HG03280 (cell line): ENCODE measurements at regions not wholly inside any gene's neighbourhood (a gene's known extent, or its start where the extent isn't known, plus 50 kb on each side); places are given as distances from the start of the nearest gene placed in this dataset.

Experiments used
- ATAC-seq: cut with Tn5 transposase; IDR thresholded peaks from one replicate; pipeline ENCODE4 v1.9.1; 2021; ENCODE audit warnings: mild to moderate bottlenecking, moderate library complexity; ENCODE audit not compliant: unreplicated experiment

DNA sequence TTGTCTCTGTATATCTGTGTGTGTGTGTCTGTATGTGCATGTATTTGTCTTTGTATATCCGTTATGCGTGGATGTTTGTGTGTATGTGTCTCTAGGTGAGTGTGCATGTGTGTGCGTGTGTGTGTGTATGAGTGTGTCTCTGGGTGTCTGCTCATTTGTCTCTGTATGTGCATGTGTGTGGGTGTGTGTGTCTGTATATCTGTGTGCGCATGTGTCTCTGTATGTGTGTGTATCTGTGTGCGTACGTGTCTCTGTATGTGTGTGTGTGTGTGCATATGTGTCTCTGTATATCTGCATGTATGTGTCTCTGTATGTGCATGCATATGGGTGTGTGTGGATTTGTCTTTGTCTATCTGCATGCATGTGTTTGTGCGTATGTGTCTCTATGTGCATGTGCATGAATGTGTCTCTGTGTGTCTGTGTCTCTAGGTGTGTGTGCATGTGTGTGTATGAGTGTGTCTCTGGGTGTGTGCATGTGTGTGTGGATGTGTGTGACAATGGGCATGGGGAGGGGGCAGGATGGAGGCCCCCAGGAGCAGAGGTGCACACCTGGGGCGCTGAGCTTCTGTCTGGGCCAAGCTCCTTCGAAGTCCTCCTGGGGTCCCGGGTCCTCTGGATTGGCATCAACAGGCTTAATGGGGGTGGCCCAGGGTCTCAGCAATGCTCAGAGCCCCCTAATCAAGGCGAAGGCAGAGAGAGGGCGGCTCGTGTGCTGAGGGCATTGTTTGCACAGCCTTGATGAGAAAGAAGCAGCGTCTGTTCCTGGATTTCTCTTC, 373.4 kb upstream of the IRX4 start:
- no peak for ATAC-seq

DNA sequence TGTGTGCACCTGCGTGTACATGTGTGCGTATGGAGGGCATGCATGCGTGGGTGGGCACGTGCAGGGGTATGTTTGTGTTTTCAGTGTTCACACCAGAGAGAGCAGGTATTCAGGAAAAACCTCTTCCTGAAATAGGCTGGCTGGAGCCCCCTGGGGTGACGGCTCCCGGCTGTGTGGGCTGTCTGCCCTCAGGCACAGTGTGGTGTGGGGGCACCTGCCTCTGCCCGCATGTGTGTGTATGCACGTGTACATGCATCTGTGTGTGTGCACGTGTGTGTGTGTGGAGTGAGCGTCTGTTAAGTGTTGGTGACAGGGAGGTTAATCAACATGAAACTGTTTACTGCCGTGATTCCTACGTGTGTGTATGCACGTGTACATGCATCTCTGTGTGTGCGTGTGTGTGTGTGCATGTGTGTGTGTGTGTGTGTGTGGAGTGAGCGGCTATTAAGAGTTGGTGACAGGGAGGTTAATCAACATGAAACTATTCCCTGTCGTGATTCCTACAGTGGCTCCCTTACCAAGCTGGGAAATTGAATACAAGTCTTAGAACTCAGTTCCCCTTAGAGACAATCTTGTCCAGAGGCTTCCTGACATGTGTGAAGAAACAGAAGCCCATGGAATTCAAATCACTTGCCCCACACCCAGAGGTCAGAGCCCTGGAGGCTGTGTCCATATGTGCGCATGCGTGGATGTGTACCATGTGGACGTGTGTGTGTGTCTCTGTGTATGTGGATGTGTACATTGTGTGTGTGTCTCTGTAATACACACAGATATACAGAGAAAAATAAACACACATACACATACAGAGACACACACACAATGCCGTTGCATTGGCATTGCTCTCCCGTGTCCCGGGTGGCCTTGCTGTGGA, 372.4 kb upstream of the IRX4 start:
- no peak for ATAC-seq

DNA sequence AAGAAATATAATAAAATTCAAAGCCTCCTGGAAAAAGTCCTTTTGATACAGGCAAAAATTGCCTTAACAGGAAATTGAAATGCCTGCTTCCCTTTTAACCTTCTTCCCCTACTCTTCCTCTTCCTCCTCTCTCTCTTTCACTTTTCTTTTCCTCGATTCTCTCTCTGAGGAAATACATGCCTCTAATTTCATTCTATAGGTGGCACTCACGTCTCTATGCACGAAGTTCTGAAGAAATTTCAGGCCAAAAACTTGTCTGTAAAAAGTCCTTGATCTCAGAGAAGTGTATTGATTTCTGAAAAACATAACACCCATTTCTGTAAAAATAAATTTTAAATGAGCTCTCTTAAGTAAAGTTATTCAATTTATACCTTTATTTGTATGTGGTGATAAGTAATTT, 371.7 kb upstream of the IRX4 start:
- no peak for ATAC-seq

DNA sequence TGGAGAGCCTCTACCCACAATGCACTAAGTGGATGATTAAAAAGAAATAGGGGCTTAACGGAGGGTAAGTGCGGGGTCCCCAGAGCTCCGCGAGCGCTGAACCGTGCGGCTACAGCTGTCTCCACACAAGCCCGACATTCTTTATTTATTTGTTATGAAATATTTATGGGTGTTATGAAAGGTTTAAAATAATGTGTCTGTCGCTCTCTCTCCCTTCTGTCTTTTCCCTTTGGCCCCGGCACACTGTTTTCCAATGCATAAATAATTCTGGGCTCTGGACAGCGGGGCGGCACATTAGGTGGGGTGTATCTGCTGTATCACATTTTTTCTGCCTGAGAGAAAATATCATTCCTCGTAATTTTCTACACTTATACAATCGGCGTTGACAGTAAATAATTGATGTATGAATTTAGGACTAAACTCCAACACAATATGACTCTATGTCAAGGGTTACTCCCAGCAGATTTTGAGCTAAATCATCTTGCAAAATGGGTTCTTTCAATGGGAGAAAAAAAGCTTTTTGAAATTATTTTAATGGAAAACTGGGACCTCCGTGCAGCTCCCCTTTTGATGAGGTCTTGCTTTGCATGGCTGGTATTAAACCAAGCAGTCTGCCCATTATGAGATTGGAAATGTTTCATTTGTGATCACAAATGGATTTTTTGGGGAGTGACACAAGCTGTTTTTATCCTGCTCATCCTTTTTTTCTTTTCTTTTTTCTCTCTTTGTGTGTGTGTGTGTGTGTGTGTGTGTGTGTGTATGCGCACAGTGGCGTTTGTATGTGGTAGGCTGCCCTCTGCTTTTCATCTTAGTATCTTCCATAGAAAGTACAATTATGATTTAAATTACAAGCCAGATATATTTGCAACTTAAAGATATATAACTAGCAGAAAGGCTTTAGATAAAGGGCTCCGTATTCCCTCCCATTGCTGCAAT, 370.6 kb upstream of the IRX4 start:
- no peak for ATAC-seq

DNA sequence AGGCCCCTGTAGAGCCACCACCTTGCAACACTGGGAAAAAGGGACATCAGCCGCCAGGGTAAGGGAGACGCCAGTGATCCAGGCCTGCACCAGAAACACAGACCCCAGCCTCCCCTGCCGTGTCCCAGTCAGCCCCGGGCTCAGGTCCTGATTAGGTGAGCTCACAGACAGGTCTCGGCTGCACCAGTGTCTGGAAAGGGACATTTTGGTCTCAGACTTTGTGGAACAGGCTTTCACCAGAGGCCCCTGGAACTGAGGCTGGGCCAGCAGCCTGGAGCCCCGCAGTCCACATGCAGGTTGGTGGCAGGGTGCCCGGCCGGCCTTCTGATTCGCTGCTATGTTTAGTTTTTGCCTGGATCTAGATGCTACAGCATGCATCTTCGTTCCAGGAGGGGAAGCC, 369.0 kb upstream of the IRX4 start:
- ATAC-seq: no peak

DNA sequence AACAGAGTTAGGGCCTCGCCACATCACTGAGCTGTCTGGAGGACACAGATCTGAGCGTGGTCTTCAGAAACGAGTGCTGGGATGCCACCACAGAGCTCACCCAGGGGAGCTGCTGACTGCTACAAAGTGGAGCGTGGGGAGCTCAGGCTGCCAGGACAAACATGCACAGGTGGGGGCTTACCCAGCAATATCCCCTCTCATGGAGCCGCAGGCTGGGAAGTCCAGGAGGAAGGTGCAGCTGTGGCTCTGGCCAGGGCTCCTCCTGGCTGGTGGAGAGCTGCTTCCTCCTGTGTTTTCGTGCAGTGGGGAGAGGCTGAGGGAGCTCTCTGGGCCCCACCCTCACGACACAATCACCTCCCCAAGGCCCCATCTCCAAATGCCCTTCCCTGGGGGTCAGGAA, 368.6 kb upstream of the IRX4 start:
- no peak for ATAC-seq

DNA sequence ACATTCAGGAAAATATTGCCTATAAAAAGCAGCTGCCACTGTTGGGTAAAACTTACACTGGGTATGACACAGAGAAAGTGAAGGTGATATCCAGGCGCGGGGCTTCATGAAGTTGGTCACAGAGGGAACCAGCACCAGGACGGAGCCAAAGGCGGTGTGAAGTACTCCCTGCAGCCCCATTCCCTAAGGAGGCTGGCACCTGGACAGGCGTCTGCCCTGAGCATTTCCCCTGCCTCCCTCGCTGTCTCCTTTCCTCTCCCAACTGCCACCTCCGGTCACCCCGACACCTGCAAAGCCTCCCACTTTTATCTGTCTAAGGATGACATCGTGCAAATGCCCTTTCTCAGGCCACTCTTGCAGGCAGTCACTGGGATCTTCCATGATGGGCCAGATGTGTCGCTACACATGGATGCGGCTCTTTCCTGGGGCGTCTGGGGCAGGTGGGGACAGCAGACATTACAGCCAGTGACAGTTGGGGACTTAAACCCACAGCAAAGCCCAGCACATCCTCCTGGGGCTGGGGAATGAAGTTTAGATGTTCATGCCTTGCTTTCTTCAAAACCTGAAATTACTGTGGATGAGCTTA, 367.7 kb upstream of the IRX4 start:
- ATAC-seq: no peak

DNA sequence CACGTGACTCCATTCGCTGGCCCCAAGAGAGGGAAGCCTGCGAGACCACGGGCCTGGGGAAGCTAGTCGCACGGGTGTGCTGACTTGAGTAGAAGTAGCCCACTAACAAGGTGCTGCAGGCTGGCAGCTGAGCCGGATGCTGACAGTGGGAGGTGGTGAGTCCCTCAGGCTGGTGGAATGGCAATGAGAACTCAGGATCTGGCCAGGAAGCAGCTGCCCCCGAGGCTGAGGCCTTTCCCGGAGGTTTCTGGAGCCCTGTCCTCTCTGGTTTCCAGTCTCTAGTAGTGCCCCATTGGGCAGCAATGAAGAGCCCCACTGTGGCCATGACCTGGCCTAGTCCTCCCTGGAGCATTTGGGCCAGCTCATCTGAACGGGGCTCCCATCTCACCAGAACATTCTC, 366.7 kb upstream of the IRX4 start:
- no peak for ATAC-seq

DNA sequence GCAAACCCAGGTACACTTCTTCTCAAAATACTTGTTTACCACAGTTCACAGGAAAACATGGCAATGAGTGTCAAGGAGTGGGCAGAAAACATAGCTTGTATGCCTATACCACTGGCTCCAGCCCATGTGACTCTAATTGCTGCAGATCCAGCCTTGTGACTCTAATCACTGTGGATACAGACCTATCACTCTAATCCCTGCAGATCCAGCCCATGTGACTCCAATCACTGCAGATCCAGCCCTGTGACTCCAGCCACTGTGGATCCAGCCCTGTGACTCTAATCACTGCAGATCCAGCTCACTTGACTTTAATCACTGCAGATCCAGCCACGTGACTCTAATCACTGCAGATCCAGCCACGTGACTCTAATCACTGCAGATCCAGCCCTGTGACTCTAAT, 366.3 kb upstream of the IRX4 start:
- ATAC-seq: no peak

DNA sequence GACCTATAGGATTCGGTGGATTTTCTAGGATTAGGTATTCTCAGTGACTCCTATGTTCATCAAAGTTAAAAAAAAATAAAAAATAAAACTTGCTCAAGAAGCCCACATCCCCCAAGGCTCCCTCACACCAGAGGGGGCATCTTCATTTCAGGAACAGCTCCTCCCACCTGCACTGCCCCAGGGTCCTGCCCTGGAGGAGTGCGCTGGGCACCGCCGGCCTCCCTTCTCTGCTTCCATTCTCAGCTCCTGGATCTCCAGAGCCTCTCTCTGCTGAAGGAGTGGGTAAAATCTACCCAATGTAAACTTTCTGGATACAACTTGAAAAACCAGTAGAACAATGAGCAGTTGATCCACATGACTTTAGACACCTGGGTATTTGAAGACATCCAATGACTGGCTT, 359.8 kb upstream of the IRX4 start:
- ATAC-seq: no peak

DNA sequence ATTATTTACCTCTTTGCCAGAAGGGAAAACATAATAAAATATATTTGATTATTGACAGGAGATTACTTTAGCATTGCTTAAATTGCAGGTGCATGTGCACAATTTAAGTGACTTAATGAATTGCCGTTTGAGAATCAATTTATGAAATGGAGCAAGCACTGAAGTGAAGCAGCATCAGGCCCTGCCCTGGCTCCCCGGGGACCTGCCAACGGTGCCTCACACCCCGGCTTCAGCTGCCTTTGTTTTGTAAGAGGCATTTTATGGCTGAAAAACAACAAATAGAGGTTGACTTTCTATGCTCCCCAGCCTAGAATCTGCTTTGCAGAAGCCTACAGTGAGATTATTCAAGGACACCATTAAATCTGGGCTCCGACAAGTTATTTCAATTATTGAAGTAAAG, 359.1 kb upstream of the IRX4 start:
- no peak for ATAC-seq

DNA sequence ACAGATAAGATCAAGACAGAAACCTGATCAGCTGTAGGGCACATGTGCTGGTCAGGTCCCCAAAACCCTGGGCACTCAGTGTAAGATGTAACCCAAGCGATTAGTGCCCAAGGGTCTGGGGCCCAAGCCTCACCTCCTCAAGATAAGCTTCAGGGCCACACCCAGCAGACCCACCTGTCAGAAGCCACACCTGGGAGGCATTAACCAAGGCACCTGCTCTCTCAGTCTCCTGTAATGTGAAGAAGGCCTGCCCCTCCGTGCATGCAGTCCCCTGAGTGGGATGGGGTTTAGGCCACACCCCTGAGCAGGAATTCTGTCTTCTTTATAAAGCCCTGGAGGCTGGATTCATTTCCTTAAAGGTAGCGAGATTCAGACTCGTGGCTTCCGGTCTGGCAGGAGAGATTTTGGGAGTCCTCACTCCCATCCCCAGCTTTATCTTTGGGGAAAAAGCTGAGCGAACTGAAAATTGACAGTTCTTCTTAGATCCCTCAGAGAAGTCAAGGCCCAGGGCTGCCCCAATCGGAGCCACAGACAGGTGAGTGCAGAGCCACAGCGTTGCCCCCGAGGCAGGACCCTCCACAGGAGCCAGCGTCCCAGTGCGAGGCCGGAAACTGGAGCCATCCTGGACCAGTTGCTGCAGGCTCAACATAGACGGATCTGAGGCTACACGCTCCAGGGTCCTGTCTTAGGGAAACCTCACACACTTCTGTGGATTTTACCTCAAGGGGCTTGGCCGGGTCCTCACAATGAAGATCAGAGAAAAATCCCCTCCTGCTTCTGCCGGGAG, 357.6 kb upstream of the IRX4 start:
- ATAC-seq: no peak

DNA sequence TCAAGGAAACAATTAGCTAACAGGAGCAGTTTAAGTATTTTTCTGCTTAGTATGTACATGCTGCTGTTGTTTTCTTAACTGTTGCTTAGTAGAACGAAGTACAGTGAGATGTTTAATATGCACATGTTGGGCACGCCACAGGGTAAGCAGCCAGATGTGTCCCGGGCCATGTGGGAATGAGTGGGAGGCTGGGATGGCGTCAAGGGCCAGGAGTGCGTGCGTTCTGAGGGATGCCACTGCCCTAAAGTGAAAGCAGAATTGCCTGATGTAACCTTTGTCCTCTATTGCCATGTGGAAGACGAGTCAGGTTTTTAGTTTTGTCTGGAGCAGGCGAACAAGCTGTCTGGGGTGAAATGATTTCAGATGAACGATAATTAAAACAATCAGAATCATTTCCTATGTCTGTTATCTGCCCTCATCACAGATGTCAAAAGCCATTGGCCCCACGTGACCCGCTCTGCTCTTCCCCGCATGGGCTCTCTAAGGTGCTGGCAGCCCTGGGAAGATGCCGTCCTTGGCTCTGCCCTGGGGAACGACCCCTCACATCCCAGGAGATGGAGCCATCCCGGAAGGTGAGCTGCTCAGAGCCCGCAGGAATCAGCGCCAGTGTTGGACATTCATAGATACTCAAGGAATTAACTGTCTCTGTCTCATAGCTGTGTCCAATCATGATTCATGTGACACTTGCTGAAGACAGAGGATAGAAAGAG, 356.6 kb upstream of the IRX4 start:
- ATAC-seq: no peak

DNA sequence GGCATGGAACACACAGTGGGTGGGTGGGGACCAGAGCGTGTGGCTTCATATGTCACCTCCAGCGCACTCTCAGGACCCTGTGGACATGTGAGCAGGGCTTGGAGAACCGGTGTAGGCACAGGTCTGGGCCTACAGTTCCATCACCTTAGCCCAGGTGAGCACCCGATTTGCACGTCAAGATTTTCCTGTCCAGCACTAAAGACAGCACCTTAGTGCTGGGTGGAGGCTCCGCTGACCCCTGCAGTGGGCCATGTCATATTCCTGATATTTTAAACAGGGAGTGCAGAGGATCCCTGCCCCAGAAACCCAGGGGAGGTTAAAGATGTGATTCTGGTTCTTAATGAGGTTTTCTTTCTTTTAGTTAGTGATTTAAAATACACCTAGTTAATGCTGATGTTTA, 356.0 kb upstream of the IRX4 start:
- ATAC-seq: no peak

DNA sequence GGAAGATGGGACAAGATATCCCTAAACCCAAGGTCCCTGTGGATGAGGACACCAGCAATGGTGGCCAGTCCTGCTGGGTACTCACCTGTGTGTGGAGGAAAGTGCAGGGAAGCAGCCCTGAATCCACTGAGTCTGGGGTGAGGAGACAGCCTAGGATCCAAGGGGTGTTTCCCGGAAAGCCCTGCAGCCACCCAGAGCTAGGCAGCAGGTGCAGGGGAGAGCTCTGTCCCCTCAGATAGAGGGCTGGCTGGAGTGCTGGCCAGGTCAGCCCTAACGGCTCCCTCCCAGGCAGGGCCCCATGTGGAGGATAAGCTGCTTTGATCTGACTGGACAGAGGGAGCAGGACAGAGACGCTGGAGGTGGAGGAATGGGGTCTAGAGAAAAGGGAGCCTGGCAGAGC, 344.7 kb upstream of the IRX4 start:
- ATAC-seq: no peak

DNA sequence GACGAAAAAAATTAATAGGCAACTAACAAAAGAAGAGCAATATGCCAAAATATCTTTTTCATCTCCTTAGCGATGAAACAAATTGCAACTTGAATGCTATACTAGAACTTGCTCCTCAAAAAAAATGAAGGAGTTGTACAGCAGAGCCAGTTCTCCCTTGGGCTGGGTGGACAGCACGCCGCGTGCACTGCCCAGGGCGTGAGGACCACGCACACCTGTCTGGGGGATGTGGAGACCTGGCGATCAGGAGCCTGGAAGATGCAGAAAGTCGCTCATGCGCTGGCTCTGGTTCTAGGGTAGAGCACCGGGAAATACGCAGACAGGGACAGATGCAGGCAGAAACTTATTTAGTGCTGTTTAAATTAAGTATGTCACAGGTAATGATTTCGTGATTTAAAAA, 342.0 kb upstream of the IRX4 start:
- no peak for ATAC-seq

DNA sequence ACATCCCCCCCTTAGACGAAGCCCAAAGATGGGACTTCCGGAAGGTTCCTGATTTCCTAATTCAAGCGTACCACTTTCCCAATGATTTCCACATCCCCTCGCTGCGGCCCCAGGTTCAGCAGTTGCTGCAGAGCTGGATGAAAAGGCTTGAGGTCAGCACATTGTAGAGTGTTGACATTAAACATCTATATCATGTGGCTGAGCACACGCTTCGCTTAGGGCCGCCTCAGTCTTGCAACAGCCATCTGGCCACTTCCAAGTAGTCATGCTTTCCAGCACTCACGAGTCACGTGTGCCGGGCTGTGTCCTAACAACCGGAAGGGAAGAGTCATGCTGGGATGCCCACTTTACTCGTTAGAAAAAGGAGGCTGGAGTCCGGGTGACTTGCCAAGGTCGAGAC, 340.6 kb upstream of the IRX4 start:
- ATAC-seq: no peak

DNA sequence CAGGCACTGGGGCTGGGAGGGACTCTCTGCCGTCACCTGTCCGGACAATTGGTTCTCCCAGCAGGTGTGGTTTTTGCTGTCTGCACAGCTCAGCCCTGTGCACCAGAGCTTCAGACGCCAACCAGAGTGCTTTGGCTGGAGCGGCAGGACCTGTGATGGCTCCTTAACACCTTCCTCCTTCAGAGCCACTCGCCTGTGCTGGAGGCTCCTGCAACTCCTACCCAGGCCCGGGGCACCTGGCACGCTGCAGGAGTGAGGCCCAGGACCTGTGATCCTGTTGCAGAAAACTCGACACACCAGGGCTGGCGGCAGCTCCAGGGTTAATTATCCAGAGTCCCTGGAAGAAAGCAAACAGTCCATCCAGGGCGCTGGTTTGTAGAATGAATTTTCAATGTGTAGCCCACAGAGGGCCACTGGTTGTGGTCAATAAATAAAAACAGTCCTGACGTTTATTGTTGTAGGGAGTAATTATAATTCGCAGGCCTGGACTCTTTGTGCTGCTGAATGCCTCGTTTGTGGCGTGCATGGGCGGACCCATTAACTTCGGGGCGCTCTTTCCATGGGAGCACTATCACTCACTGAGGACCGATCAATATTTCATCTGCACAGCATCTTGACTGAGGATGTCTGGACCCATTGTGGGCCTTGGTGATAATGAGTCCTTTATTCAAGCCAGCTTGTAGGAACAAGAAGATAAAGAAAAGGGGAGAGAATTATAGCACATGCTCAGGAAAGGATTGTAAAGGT, 339.7 kb upstream of the IRX4 start:
- no peak for ATAC-seq

DNA sequence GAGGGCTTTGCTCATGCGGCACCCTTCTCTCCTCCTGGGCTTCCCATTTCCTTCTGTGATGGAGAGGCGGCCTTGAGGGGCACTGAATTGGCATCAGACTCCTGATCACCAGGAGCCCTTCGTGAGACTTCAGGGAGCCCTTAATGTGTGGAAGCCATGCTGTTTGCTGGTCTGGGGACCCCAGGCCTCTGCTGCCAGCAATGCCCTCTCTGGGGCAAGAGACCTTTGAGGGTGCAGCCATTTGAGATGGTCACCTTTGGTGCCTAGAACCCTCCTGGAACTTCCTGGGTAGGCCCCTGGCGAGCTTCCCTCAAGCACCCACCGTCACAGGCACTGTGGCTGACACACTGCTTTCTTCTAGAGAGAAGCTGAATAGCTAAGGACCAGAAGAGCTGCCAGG, 338.7 kb upstream of the IRX4 start:
- ATAC-seq: no peak
